ENCODE measurements at regions not wholly inside any gene's neighbourhood (a gene's known extent, or its start where the extent isn't known, plus 50 kb on each side); places are given as distances from the start of the nearest gene placed in this dataset.
"Not testable (repeated sequence)": the region's sequence is repeated elsewhere in the genome, so short reads cannot be mapped to it uniquely, and the experiment has no call there.

- POLR2A ChIA-PET = no interaction called here
- CTCF ChIA-PET = no interaction called here
- no CpG with 5 or more reads among the region's 2 CpGs for whole genome bisulfite sequencing (ENCODE audit: insufficient coverage)
- no peak overlapping the region for H3K4me3 Mint-ChIP-seq
- no peaks in the 10 kb centered on the region for H3K36me3 ChIP-seq (ENCODE audit: control insufficient read depth in 2 of 2, extremely low read depth in 1 of 2, insufficient read depth in 1 of 2, low read length in 1 of 2)
- H3K27me3 Mint-ChIP-seq = no peaks in the 10 kb centered on the region
- H3K9me3 ChIP-seq = no peaks in the 10 kb centered on the region
- H3K4me3 ChIP-seq (ENCODE audit: control insufficient read depth in 1 of 2, extremely low read depth in 1 of 2, low read length in 1 of 2) = no peak overlapping the region
- no peaks in the 10 kb centered on the region for H3K27me3 ChIP-seq (replicated peaks in 1 of 2; ENCODE audit: control insufficient read depth in 2 of 2, extremely low read depth in 1 of 2, insufficient read depth in 2 of 2, low read length in 1 of 2)
- ATAC-seq (replicated peaks in 1 of 4) (no peak), DNase-seq (no peak)
- no peaks in the 10 kb centered on the region for H3K4me1 ChIP-seq (ENCODE audit: control insufficient read depth in 1 of 2, extremely low read depth in 1 of 2, insufficient read depth in 2 of 2, low read length in 2 of 2)
- no peak overlapping the region for H3K27ac ChIP-seq (ENCODE audit: low read length)
- H3K27ac Mint-ChIP-seq = no peak overlapping the region
- no peaks in the 10 kb centered on the region for H3K36me3 Mint-ChIP-seq
- H3K9me3 Mint-ChIP-seq = peaks cover 14 to 20% (median 15%) of the 10 kb centered on the region in 3 donors
- H3K4me1 Mint-ChIP-seq = no peaks in the 10 kb centered on the region
These were observed 384.2 kb upstream of the ZNF462 start for GRCh38 chr9:106478727-106479126.

DNA sequence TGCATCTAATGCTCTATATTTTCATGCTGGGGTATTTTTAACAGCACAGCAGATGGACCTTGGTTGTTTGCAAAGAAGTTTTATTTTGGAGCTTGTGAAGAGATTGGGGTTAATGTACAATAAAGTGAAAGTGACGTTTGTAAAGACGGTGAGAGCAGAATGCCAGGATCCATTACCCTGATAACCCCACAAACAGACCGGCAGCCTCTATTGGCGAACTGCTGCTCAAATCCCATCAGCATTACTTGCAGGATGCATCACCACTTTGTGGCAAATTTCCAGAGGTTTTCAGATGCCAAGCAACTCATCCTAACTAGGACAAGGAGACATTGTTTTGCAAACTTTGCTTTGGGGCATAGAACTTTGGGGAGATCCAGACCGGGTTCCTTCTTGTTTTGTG lies 383.3 kb upstream of the ZNF462 start:
- Mint-ChIP-seq H3K27ac (no peak overlapping the region), H3K36me3 (no peaks in the 10 kb centered on the region), H3K9me3 (peaks cover 6 to 13% (median 7%) of the 10 kb centered on the region in 3 donors), H3K27me3 (no peaks in the 10 kb centered on the region), H3K4me3 (no peak overlapping the region), H3K4me1 (no peaks in the 10 kb centered on the region)
- no peaks in the 10 kb centered on the region for H3K4me1 ChIP-seq (ENCODE audit: control insufficient read depth in 1 of 2, extremely low read depth in 1 of 2, insufficient read depth in 2 of 2, low read length in 2 of 2)
- no peak for ATAC-seq (replicated peaks in 1 of 4)
- CTCF ChIA-PET = no interaction called here
- H3K36me3 ChIP-seq (ENCODE audit: control insufficient read depth in 2 of 2, extremely low read depth in 1 of 2, insufficient read depth in 1 of 2, low read length in 1 of 2) = no peaks in the 10 kb centered on the region
- H3K4me3 ChIP-seq (ENCODE audit: control insufficient read depth in 1 of 2, extremely low read depth in 1 of 2, low read length in 1 of 2) = no peak overlapping the region
- POLR2A ChIA-PET = no interaction called here
- DNase-seq = no peak
- H3K9me3 ChIP-seq = no peaks in the 10 kb centered on the region
- no peak overlapping the region for H3K27ac ChIP-seq (ENCODE audit: low read length)
- H3K27me3 ChIP-seq (replicated peaks in 1 of 2; ENCODE audit: control insufficient read depth in 2 of 2, extremely low read depth in 1 of 2, insufficient read depth in 2 of 2, low read length in 1 of 2) = no peaks in the 10 kb centered on the region
- WGBS (ENCODE audit: insufficient coverage) = 81% methylated on average over 3 of the region's 5 CpGs

GRCh38 chr9:106481013-106481609 lies 381.9 kb upstream of the ZNF462 start:
- CTCF ChIA-PET = no interaction called here
- H3K27ac Mint-ChIP-seq = no peak overlapping the region

DNA sequence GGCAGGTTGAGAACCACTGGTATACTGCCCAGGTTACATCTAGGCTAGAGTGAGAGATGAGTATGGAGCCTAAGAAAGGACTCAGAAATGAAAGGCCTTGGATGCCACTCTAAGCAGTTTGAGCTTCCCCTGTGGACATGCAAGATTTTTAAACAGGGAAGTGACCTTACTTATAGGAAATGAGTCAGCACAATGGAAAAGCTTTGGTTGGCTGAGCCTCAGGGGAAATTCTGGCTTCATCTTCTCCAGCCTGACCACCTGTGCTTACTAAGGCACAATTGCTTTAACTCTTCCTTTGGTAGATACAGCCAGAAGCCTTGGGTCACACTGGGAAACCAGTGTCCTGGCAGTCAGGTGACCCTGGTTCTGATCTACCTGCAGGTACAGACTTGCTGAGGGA lies 380.2 kb upstream of the ZNF462 start:
- H3K4me1 ChIP-seq (ENCODE audit: control insufficient read depth in 1 of 2, extremely low read depth in 1 of 2, insufficient read depth in 2 of 2, low read length in 2 of 2) = no peaks in the 10 kb centered on the region
- H3K9me3 ChIP-seq = no peaks in the 10 kb centered on the region
- no peak overlapping the region for H3K27ac ChIP-seq (ENCODE audit: low read length)
- ATAC-seq (replicated peaks in 1 of 4) (no peak), DNase-seq (no peak)
- no peak overlapping the region for H3K4me3 ChIP-seq (ENCODE audit: control insufficient read depth in 1 of 2, extremely low read depth in 1 of 2, low read length in 1 of 2)
- POLR2A ChIA-PET = no interaction called here
- Mint-ChIP-seq H3K9me3 (peaks cover 0 to 4% (median 2%) of the 10 kb centered on the region in 3 donors), H3K27me3 (no peaks in the 10 kb centered on the region), H3K36me3 (no peaks in the 10 kb centered on the region), H3K27ac (no peak overlapping the region), H3K4me1 (no peaks in the 10 kb centered on the region), H3K4me3 (no peak overlapping the region)
- H3K27me3 ChIP-seq (replicated peaks in 1 of 2; ENCODE audit: control insufficient read depth in 2 of 2, extremely low read depth in 1 of 2, insufficient read depth in 2 of 2, low read length in 1 of 2) = no peaks in the 10 kb centered on the region
- CTCF ChIA-PET = no interaction called here
- no peaks in the 10 kb centered on the region for H3K36me3 ChIP-seq (ENCODE audit: control insufficient read depth in 2 of 2, extremely low read depth in 1 of 2, insufficient read depth in 1 of 2, low read length in 1 of 2)

More at GRCh38 chr9:106481013-106481609, 381.9 kb upstream of the ZNF462 start:
- no peaks in the 10 kb centered on the region for H3K4me1 Mint-ChIP-seq
- Histone ChIP-seq H3K4me1 (ENCODE audit: control insufficient read depth in 1 of 2, extremely low read depth in 1 of 2, insufficient read depth in 2 of 2, low read length in 2 of 2) (no peaks in the 10 kb centered on the region), H3K9me3 (no peaks in the 10 kb centered on the region), H3K4me3 (ENCODE audit: control insufficient read depth in 1 of 2, extremely low read depth in 1 of 2, low read length in 1 of 2) (no peak overlapping the region), H3K27me3 (replicated peaks in 1 of 2; ENCODE audit: control insufficient read depth in 2 of 2, extremely low read depth in 1 of 2, insufficient read depth in 2 of 2, low read length in 1 of 2) (no peaks in the 10 kb centered on the region), H3K27ac (ENCODE audit: low read length) (no peak overlapping the region), H3K36me3 (ENCODE audit: control insufficient read depth in 2 of 2, extremely low read depth in 1 of 2, insufficient read depth in 1 of 2, low read length in 1 of 2) (no peaks in the 10 kb centered on the region)
- ATAC-seq (replicated peaks in 1 of 4) = no peak
- 89% methylated on average over 2 of the region's 5 CpGs for WGBS (ENCODE audit: insufficient coverage)
- no peaks in the 10 kb centered on the region for H3K36me3 Mint-ChIP-seq
- peaks cover 0 to 4% (median 2%) of the 10 kb centered on the region in 3 donors for H3K9me3 Mint-ChIP-seq
- no peaks in the 10 kb centered on the region for H3K27me3 Mint-ChIP-seq
- H3K4me3 Mint-ChIP-seq = no peak overlapping the region
- POLR2A ChIA-PET = no interaction called here
- no peak for DNase-seq

DNA sequence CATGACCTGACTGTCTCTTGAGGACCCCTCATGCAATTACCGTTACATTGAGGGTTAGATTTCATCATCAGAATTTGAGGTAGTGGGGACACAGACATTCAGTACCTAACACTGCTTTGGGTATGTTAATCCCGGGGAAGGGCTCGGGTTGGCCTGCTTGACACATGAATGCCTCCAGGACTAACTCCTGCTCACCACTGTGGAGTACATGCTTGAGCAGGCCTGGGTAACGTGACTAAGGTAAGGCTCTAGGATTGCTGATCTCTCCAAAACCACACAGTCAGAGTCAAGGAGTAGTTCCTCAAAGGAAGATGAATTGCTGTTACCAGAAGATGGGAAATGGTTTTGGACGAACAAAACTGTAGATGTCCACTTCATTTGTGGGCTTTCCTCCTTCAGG lies 376.3 kb upstream of the ZNF462 start:
- ChIA-PET POLR2A (no interaction called here), CTCF (no interaction called here)
- no peaks in the 10 kb centered on the region for H3K27me3 Mint-ChIP-seq
- no peaks in the 10 kb centered on the region for H3K4me1 ChIP-seq (ENCODE audit: control insufficient read depth in 1 of 2, extremely low read depth in 1 of 2, insufficient read depth in 2 of 2, low read length in 2 of 2)
- DNase-seq (no peak), ATAC-seq (replicated peaks in 1 of 4) (no peak)
- H3K36me3 ChIP-seq (ENCODE audit: control insufficient read depth in 2 of 2, extremely low read depth in 1 of 2, insufficient read depth in 1 of 2, low read length in 1 of 2) = no peaks in the 10 kb centered on the region
- H3K27ac ChIP-seq (ENCODE audit: low read length) = no peak overlapping the region
- H3K27ac Mint-ChIP-seq = no peak overlapping the region
- H3K4me3 ChIP-seq (ENCODE audit: control insufficient read depth in 1 of 2, extremely low read depth in 1 of 2, low read length in 1 of 2) = no peak overlapping the region
- H3K9me3 Mint-ChIP-seq = peaks cover 0 to 17% (median 15%) of the 10 kb centered on the region in 3 donors
- no peaks in the 10 kb centered on the region for H3K9me3 ChIP-seq
- H3K27me3 ChIP-seq (replicated peaks in 1 of 2; ENCODE audit: control insufficient read depth in 2 of 2, extremely low read depth in 1 of 2, insufficient read depth in 2 of 2, low read length in 1 of 2) = no peaks in the 10 kb centered on the region
- no peaks in the 10 kb centered on the region for H3K4me1 Mint-ChIP-seq
- no peak overlapping the region for H3K4me3 Mint-ChIP-seq
- WGBS (ENCODE audit: insufficient coverage) = no CpG with 5 or more reads among the region's 5 CpGs
- H3K36me3 Mint-ChIP-seq = no peaks in the 10 kb centered on the region

GRCh38 chr9:106487266-106487665 lies 375.7 kb upstream of the ZNF462 start:
- H3K4me3 ChIP-seq (ENCODE audit: control insufficient read depth in 1 of 2, extremely low read depth in 1 of 2, low read length in 1 of 2) = no peak overlapping the region
- WGBS (ENCODE audit: insufficient coverage) = 77% methylated on average over 3 of the region's 3 CpGs
- no peaks in the 10 kb centered on the region for H3K27me3 ChIP-seq (replicated peaks in 1 of 2; ENCODE audit: control insufficient read depth in 2 of 2, extremely low read depth in 1 of 2, insufficient read depth in 2 of 2, low read length in 1 of 2)
- H3K9me3 ChIP-seq = no peaks in the 10 kb centered on the region
- H3K27ac ChIP-seq (ENCODE audit: low read length) = no peak overlapping the region
- ATAC-seq (replicated peaks in 1 of 4) = no peak
- DNase-seq = no peak
- no peak overlapping the region for H3K4me3 Mint-ChIP-seq
- no peak overlapping the region for H3K27ac Mint-ChIP-seq
- H3K4me1 ChIP-seq (ENCODE audit: control insufficient read depth in 1 of 2, extremely low read depth in 1 of 2, insufficient read depth in 2 of 2, low read length in 2 of 2) = no peaks in the 10 kb centered on the region
- H3K27me3 Mint-ChIP-seq = no peaks in the 10 kb centered on the region
- H3K9me3 Mint-ChIP-seq = peaks cover 0 to 18% (median 16%) of the 10 kb centered on the region in 3 donors
- no peaks in the 10 kb centered on the region for H3K4me1 Mint-ChIP-seq
- ChIA-PET CTCF (no interaction called here), POLR2A (no interaction called here)
- H3K36me3 Mint-ChIP-seq = no peaks in the 10 kb centered on the region
- no peaks in the 10 kb centered on the region for H3K36me3 ChIP-seq (ENCODE audit: control insufficient read depth in 2 of 2, extremely low read depth in 1 of 2, insufficient read depth in 1 of 2, low read length in 1 of 2)

GRCh38 chr9:106492126-106492525 lies 370.8 kb upstream of the ZNF462 start:
- H3K36me3 Mint-ChIP-seq; H3K4me1 Mint-ChIP-seq; H3K36me3 ChIP-seq (ENCODE audit: control insufficient read depth in 2 of 2, extremely low read depth in 1 of 2, insufficient read depth in 1 of 2, low read length in 1 of 2); CTCF ChIA-PET; ATAC-seq (replicated peaks in 1 of 4); H3K27ac ChIP-seq (ENCODE audit: low read length); H3K9me3 ChIP-seq; H3K27me3 ChIP-seq (replicated peaks in 1 of 2; ENCODE audit: control insufficient read depth in 2 of 2, extremely low read depth in 1 of 2, insufficient read depth in 2 of 2, low read length in 1 of 2); POLR2A ChIA-PET; H3K4me1 ChIP-seq (ENCODE audit: control insufficient read depth in 1 of 2, extremely low read depth in 1 of 2, insufficient read depth in 2 of 2, low read length in 2 of 2); DNase-seq; H3K4me3 Mint-ChIP-seq; H3K27me3 Mint-ChIP-seq; H3K4me3 ChIP-seq (ENCODE audit: control insufficient read depth in 1 of 2, extremely low read depth in 1 of 2, low read length in 1 of 2); H3K27ac Mint-ChIP-seq: not testable (repeated sequence)
- WGBS (ENCODE audit: insufficient coverage) = 83% methylated on average over 7 of the region's 7 CpGs
- H3K9me3 Mint-ChIP-seq = peaks cover 4 to 28% (median 17%) of the 10 kb centered on the region in 3 donors

All from T-cell (primary cell).